ENCODE measurements at regions not wholly inside any gene's neighbourhood (a gene's known extent, or its start where the extent isn't known, plus 50 kb on each side); places are given as distances from the start of the nearest gene placed in this dataset.

DNA sequence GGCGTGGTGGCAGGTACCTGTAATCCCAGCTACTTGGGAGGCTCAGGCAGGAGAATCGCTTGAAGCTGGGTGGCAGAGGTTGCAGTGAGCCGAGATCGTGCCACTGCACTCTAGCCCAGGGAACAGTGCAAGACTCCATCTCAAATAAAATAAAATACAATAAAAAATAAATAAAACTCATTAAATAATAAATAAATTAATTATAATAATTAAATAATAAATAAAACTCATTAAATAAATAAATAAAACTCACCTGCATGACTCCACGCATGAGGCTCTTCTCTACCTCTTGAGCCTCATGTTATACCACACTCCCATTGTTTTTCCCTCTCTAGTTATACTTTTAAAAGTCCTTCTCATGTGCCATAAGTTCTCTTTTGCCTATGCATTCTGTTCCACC, 995.4 kb downstream of the MAT2B start:
- H3K4me3 ChIP-seq (ENCODE audit: low read depth, low read length): no peak overlapping the region
- TF ChIP-seq, protein P1, sequence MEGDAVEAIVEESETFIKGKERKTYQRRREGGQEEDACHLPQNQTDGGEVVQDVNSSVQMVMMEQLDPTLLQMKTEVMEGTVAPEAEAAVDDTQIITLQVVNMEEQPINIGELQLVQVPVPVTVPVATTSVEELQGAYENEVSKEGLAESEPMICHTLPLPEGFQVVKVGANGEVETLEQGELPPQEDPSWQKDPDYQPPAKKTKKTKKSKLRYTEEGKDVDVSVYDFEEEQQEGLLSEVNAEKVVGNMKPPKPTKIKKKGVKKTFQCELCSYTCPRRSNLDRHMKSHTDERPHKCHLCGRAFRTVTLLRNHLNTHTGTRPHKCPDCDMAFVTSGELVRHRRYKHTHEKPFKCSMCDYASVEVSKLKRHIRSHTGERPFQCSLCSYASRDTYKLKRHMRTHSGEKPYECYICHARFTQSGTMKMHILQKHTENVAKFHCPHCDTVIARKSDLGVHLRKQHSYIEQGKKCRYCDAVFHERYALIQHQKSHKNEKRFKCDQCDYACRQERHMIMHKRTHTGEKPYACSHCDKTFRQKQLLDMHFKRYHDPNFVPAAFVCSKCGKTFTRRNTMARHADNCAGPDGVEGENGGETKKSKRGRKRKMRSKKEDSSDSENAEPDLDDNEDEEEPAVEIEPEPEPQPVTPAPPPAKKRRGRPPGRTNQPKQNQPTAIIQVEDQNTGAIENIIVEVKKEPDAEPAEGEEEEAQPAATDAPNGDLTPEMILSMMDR (IDR thresholded peaks at IDR 0.05; ENCODE audit: borderline replicate concordance, insufficient read depth, low read depth, low read length): no peak

DNA sequence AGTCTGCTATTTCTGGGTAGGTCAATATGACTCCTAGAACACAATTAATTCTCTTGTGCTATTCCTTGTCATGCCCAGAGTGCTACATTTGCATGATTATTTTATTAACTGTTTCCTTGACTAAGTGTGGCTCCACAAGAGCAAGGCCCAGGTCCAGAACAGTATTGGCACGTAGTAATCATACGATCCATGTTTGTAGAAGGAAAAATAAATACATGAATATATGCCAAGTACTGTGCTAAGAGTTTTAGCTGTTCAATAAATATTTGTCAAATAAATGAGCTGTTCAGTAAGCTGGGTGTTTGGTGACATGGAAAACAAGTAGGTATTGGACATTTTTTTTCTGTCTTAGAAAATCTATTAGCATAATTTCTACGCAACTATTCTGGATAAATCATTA, 995.9 kb downstream of the MAT2B start:
- TF ChIP-seq, protein P1 (IDR thresholded peaks at IDR 0.05; ENCODE audit: borderline replicate concordance, insufficient read depth, low read depth, low read length): no peak

DNA sequence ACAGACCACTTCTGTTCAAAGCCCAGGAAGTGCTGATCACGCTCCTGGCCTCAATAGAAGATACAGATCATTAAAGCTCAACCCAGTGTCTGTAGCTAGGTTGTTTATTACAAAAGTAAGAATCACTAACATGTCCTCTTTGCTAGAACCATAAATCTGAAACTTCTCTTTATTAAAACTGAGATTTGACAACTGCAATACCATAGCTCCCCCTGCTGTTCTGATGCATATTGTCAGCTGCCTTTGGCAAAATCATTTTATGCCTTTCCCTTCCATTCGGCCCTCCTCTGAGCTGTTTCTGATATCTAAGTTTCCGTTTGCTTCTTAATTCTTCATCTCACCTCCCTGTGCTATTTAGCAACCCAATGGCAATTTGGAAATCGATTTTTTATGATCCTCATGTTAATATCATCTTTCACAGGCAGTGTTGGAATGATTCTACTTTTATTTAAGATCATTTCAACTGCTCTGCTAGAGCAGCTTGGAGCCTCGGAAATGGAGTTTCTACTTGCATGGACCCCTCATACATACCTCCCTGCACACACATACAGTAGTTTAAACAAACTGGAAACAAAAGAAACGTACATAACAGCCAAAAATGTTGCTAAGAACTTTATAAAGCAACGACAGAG, 998.8 kb downstream of the MAT2B start:
- no peak overlapping the region for H3K4me3 ChIP-seq (ENCODE audit: low read depth, low read length)
- TF ChIP-seq, protein P1 (IDR thresholded peaks at IDR 0.05; ENCODE audit: borderline replicate concordance, insufficient read depth, low read depth, low read length): peak; percentile 58; the same call in 1 of the 2 replicates

More for the DNA sequence above, 995.9 kb downstream of the MAT2B start:
- H3K4me3 ChIP-seq (ENCODE audit: low read depth, low read length): no peak overlapping the region

DNA sequence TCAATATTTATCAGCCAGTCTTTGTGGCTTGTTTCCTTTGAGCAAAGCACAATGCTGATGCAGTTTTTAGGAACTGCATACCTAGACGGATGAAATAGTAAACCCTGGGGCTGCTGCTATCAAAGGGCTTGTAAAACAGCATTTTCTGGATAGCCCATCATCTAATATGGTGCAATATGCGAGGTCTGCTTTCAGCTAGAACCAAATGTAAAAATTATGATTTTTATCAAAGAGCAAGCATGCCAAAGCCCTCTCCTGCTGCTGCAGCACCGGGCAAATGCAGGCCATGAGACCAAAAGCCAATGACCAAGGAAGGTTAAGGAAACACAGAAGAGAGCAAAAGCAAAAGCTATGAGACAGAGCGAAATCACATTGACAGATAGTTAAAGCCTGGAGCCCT, 1000.4 kb downstream of the MAT2B start:
- TF ChIP-seq, protein P1 (IDR thresholded peaks at IDR 0.05; ENCODE audit: borderline replicate concordance, insufficient read depth, low read depth, low read length): no peak
- no peak overlapping the region for H3K4me3 ChIP-seq (ENCODE audit: low read depth, low read length)

DNA sequence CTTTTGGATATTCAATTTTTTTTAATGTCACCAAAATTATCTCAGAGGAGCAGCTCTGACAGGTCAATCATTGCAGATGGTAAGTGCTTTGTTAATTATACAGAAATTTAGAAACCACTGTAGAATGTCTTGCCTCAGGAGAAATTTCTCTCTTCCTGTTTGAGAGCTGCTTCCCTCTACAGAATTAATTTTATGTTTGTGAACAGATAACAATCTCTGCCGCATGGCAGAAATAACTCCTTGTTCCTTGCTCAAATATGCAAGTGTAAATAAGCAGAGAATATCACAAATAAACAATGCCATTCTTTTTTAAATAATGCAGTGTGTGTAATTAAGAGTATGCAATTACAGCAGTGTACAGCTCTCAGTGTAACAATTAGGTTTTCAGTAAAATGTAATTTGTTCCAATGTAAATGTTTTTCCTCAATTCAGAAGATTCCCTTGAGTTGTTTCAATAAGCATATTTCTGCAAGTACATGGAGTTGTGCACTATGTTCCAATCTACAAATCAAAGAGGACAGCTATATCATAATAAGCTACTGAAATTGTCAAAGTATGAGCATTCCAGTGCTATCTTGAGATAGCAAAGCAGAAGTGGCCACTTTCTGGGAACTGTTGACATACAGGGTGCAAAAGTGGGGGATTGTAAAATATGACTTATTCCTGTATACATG, 1012.8 kb downstream of the MAT2B start:
- no peak overlapping the region for H3K4me3 ChIP-seq (ENCODE audit: low read depth, low read length)
- TF ChIP-seq, protein P1 (IDR thresholded peaks at IDR 0.05; ENCODE audit: borderline replicate concordance, insufficient read depth, low read depth, low read length): no peak

DNA sequence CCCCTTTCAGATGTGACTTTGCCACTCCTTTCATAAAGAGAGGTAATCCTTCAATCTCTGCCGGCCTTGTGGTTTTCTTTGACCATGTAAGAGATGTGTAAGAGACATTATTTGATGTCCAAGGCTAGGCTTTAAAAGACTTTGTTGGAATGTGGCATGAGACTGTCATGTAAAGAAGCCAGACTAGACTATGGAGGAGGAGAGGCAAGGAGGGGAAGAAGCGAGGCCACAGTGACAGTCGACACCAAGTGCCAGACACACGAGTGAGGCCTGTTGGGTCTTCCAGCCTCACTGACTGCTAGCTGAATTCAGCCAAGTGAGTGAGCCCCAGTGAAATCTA, 1013.3 kb downstream of the MAT2B start:
- TF ChIP-seq, protein P1 (IDR thresholded peaks at IDR 0.05; ENCODE audit: borderline replicate concordance, insufficient read depth, low read depth, low read length): no peak
- no peak overlapping the region for H3K4me3 ChIP-seq (ENCODE audit: low read depth, low read length)

Data from GM12875 (cell line).